HG02852 (cell line): ENCODE measurements at regions not wholly inside any gene's neighbourhood (a gene's known extent, or its start where the extent isn't known, plus 50 kb on each side); places are given as distances from the start of the nearest gene placed in this dataset.
"Not testable (repeated sequence)": the region's sequence is repeated elsewhere in the genome, so short reads cannot be mapped to it uniquely, and the experiment has no call there.

Experiments used
- ATAC-seq: cut with Tn5 transposase; IDR thresholded peaks from one replicate; pipeline ENCODE4 v1.9.1; 2021; ENCODE audit warnings: mild to moderate bottlenecking, moderate library complexity; ENCODE audit not compliant: unreplicated experiment

DNA sequence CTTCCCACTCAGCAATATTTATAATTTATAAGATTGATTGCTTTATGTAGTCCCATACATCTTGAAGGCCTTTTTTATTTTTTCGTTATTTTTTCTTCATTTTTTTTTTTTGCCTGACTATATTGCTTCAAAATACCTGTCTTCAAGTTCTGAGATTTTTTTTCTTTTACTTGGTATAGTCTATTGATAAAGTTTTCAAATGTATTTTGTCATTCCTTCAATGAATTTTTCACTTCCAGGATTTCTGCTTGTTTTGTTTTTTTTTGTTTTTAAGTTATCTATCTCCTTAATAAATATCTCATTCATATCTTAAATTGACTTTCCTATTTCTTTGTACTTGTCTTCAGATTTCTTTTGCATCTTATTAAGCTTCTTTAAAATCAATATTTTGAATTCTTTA, 905.6 kb upstream of the CDH6 start:
- ATAC-seq = no peak

GRCh38 chr5:30279237-30279636, 914.2 kb upstream of the CDH6 start:
- no peak for ATAC-seq

DNA sequence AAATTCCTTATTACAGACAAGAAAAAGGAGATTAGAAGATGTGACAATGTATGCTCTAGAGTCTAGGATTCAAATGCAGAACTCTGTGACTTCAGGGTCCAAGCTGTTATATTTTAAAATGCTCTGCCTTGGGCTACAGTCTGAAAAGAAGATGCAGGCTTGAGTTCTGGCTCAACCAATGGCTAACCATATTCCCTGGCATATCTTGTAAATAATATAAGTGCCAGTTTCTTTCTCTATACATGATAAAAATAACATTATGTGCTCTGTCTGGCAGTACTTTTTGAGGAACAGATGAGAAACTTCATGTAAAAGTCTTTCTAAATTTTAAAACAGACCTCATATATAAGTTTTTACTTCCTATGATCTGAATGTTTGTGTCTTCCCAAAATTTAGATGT, 926.5 kb upstream of the CDH6 start:
- no peak for ATAC-seq

GRCh38 chr5:30239331-30240022, 954.0 kb upstream of the CDH6 start:
- no peak for ATAC-seq

GRCh38 chr5:30237189-30237588, 956.3 kb upstream of the CDH6 start:
- no peak for ATAC-seq

DNA sequence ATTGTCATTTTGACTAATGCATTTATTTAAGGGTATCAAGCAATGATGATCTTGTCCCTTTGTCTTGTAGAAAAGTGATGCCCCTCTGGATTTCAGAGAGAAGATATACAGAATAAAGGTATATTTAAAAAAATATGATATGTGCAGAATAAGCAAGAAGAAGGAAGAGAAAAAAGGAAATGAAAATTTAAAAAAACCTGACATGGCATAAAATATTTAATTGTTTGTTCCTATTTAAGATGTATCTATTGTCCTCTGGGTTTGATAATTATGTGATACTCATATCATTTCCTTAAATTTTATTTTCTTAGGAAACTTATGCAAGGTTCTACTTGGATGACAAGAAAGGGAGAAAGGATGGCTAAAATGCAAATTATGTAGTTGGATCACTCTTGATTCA, 983.7 kb upstream of the CDH6 start:
- ATAC-seq = no peak

GRCh38 chr5:30197662-30198061, 995.8 kb upstream of the CDH6 start:
- ATAC-seq = no peak

- no peak for ATAC-seq
Measured at GRCh38 chr5:30195036-30195435, 998.5 kb upstream of the CDH6 start.

DNA sequence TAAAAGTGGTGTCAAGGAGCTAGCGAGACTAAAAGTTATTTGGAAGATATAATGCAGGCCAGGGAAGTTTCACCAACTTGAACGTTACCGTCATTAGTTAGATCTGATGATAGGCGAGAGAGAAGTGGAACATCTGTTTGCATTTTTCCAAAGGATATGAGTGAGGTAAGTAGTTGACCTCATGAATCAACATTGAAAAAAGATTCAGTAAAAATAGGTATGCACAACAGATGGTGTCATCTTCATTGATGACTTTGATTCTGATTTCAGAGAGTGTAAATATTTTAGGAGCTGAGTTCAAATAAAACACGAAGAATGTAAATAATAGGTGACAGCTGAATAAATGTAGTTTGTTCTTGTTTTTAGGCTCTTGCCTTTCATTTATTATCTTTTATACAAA, 998.9 kb upstream of the CDH6 start:
- no peak for ATAC-seq

- ATAC-seq = no peak
Measured at GRCh38 chr5:30183795-30184194, 1009.7 kb upstream of the CDH6 start.

GRCh38 chr5:30156156-30156555, 1037.3 kb upstream of the CDH6 start:
- no peak for ATAC-seq

- ATAC-seq = no peak
Measured at GRCh38 chr5:30152431-30152830, 1041.1 kb upstream of the CDH6 start.

DNA sequence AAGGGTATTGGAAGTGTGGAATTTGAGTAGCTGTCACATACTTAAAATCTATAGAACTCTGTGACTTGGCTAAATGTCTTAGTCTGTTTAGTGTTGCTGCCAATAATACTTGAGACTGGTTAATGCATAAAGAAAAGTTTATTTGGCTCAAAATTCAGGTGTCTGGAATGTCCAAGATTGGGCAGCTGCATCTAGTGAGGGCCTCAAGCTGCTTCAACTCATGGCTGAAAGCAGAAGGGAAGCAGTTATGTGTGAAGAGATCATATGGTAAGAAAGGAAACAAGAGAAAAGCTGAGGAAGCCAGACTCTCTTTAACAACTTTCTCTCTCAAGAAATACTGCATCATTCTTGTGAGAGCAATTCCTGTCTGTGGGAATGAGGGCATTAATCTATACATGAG, 1043.3 kb upstream of the CDH6 start:
- no peak for ATAC-seq

DNA sequence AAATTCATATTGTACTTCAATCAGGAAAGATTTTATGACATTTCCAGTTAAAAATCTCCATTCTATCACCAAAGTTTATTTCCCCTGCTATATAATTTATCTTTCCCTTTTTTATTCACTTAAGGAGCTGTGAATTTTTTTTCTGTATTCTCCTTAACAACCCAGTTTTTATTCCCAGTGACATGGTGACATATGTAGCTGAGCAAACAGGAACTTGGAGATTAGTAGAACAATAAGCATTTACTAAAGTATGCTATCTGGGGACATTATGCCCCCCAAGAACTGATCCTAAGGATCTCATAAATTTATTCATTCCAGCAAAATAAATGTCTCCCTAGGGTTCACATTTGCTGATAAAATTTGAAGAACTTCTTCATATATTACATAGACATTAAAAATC, 1044.0 kb upstream of the CDH6 start:
- ATAC-seq = no peak

DNA sequence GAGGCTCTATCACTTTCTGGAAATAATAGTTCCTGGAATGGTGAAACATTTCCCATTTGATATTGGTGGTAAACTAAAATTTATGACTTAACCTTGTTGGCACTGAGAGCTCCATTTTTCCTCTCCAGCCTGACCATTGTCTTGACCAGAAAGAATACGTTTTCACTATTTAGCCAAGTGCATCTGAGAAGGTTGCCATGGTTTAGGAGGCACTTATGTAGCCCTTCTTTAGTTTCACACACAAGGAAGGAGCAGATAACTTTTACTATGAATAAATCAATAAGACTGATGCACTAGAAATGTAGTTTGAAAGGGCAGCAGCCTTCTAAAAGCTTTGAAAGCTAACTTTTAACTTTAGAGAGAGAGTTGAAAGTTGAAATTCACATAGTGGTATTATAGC, 1045.5 kb upstream of the CDH6 start:
- ATAC-seq = no peak

DNA sequence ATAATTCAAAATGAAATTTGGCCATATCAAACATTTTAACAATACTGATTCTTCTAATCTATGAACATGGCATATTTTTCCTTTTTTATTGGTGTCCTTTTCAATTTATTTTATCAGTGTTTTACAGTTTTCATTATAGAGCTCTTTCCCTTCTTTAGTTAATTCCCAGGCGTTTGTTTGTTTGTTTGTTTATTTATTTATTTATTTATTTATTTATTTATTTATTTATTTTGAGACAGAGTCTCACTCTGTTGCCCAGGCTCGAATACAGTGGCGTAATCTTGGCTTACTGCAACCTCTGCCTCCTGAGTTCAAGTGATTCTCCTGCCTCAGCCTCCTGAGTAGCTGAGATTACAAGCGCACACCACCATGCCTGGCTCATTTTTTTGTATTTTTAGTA, 1049.4 kb upstream of the CDH6 start:
- ATAC-seq = not testable (repeated sequence)

DNA sequence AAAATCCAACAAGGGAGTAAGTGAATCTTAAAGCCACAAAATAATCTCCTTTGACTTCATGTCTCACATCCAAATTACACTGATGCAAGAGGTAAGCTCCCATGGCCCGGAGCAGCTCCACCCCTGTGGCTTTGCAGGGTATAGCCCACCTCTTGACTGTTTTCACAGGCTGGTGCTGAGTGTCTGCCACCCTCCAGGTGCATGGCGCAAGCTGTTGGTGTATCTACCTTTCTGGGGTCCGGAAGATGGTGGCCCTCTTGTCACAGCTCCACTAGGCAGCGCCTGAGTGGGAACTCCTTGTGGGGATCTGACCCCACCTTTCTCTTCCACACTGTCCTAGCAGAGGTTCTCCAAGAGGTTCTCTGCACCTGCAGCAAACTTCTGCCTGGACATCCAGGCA, 1051.1 kb upstream of the CDH6 start:
- ATAC-seq = no peak

DNA sequence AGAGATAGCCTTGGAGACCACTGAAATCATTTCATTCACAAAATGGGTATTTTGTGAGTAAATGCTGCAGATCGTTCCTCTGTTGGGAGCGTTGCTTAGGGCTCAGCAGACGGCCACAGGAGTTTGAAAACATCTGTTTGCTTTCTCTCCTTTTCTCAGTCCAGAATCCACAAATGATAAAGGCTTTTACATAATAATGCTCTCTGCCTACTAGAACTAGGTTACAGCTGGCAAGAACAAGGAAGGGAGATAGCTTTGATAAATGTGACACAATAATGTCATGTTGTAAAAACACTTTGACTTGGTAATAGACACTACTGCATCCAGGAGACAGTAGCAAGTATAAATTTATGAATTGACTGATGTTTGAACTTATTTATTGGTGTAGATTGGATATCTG, 1072.4 kb upstream of the CDH6 start:
- no peak for ATAC-seq

DNA sequence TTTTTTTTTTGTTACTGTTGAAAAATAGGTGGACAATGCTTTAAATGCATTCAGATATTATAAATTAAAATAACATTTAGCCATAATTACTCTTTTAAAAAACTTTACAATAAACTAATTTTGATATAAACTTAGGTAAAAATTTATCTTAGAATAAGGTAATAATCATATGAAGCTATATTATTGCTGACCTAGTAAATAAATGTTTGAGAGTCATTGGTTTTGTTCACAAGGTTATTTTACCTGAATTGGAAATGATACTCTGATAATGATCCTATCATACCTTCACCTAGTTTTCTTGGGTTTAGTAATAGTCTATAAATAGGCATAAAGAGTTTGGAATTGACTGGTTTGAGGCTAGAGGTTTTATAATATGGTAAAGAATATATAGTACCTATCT, 1076.4 kb upstream of the CDH6 start:
- ATAC-seq = no peak

GRCh38 chr5:30113542-30113941, 1079.9 kb upstream of the CDH6 start:
- no peak for ATAC-seq

DNA sequence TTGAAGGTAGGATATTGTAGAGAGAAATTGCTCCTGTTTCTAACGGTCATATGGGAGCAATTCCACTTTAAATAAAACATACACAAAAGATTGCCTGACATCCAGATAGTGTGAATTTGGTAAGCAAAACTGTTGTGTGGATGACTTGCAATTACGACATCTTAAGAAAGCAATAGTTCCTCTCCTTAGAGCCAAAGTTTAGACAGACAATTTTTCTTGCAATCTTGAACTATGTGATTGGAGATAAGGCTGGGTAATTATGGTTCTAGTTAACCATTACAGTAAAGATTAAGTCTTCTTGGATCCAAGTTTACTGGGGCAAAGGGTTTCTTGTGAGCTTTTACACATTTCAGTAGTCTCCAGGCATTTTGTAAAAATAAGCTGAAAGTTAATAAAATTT, 1080.6 kb upstream of the CDH6 start:
- ATAC-seq = no peak

DNA sequence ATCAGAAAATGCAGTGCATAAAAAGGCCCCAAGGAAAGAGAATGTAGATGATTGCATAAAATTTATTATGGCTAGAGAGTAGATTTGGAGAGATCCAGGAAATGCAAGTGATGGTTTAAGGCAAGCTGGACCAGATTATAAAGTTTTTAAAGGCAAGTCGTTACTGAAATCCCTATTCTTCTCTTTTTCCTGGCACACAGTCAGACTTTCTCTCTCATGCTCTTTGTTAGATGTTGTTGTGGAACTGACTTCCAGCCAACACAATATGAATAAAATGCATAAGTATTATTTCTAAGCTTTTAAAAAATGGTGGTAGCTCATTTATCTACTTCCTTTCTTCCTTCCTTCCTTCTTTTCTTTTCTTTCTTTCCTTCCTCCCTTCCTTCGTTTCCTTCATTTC, 1085.4 kb upstream of the CDH6 start:
- ATAC-seq = no peak

DNA sequence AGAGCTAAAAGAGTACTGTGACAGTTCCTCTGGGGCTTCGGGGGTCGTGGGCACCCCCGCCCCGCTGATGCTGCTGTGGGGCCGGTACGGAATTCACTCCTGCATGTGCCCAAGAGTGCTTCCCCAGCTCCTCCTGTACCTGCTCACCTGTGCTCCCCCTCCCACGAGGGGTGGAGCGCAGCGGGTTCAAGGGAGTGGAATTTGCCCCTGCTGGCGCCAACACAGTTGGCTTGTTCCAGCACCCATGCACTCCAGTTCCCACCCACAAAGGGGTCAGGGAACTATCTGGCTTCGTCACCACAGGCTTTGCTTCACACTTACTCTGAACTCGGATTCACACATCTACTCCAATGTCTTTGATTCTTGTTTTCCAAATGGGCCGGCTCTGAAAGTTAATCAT, 1086.9 kb upstream of the CDH6 start:
- ATAC-seq = no peak
